ENCODE measurements at regions not wholly inside any gene's neighbourhood (a gene's known extent, or its start where the extent isn't known, plus 50 kb on each side); places are given as distances from the start of the nearest gene placed in this dataset.

GRCh38 chr9:126123927-126124326 is 202.7 kb upstream of the MVB12B start:
- Histone ChIP-seq H3K27me3 (replicated peaks; ENCODE audit: insufficient read depth, low read depth, low read length, poor library complexity) (peaks cover 74% of the 10 kb centered on the region), H3K36me3 (ENCODE audit: insufficient read depth, low read length, poor library complexity, severe bottlenecking) (no peaks in the 10 kb centered on the region), H3K9me3 (ENCODE audit: low read depth, low read length, poor library complexity, severe bottlenecking) (no peaks in the 10 kb centered on the region), H3K27ac (ENCODE audit: low read depth, low read length, poor library complexity, severe bottlenecking) (no peak overlapping the region), H3K4me1 (ENCODE audit: insufficient read depth, low read length, poor library complexity, severe bottlenecking) (no peaks in the 10 kb centered on the region), H3K4me3 (ENCODE audit: low read depth, low read length, poor library complexity, severe bottlenecking) (no peak overlapping the region)
- DNase-seq (ENCODE audit: low spot score): no peak
- ChIA-PET POLR2A (ENCODE audit: low non-redundant PET) (no interaction called here), CTCF (no interaction called here)
- BruUV-seq (replicated peaks): no TSS peak
- intact Hi-C loops (cut with micrococcal nuclease; ENCODE audit: unreplicated experiment): no loop called here
- TF ChIP-seq EZH2 (IDR thresholded peaks at IDR 0.05; ENCODE audit: borderline replicate concordance, low read depth, low read length, poor library complexity, severe bottlenecking) (no peak), CTCF (conservative IDR thresholded peaks at IDR 0.05; ENCODE audit: low read depth, low read length) (no peak)

- H3K4me3 ChIP-seq (ENCODE audit: low read depth, low read length, poor library complexity, severe bottlenecking): no peak overlapping the region
- CTCF ChIA-PET: no interaction called here
- H3K4me1 ChIP-seq (ENCODE audit: insufficient read depth, low read length, poor library complexity, severe bottlenecking): no peaks in the 10 kb centered on the region
- BruUV-seq (replicated peaks): no TSS peak
- H3K27ac ChIP-seq (ENCODE audit: low read depth, low read length, poor library complexity, severe bottlenecking): no peak overlapping the region
- POLR2A ChIA-PET (ENCODE audit: low non-redundant PET): no interaction called here
- intact Hi-C loops (cut with micrococcal nuclease; ENCODE audit: unreplicated experiment): no loop called here
- TF ChIP-seq CTCF (conservative IDR thresholded peaks at IDR 0.05; ENCODE audit: low read depth, low read length) (no peak), EZH2 (IDR thresholded peaks at IDR 0.05; ENCODE audit: borderline replicate concordance, low read depth, low read length, poor library complexity, severe bottlenecking) (no peak)
- H3K9me3 ChIP-seq (ENCODE audit: low read depth, low read length, poor library complexity, severe bottlenecking): no peaks in the 10 kb centered on the region
- H3K27me3 ChIP-seq (replicated peaks; ENCODE audit: insufficient read depth, low read depth, low read length, poor library complexity): peaks cover 68% of the 10 kb centered on the region
- H3K36me3 ChIP-seq (ENCODE audit: insufficient read depth, low read length, poor library complexity, severe bottlenecking): no peaks in the 10 kb centered on the region
- DNase-seq (ENCODE audit: low spot score): no peak
These were observed 201.5 kb upstream of the MVB12B start for GRCh38 chr9:126125177-126125576.

GRCh38 chr9:126125577-126125976 is 201.1 kb upstream of the MVB12B start:
- intact Hi-C loops (cut with micrococcal nuclease; ENCODE audit: unreplicated experiment): no loop called here
- BruUV-seq (replicated peaks): no TSS peak
- no peaks in the 10 kb centered on the region for H3K4me1 ChIP-seq (ENCODE audit: insufficient read depth, low read length, poor library complexity, severe bottlenecking)
- TF ChIP-seq EZH2 (IDR thresholded peaks at IDR 0.05; ENCODE audit: borderline replicate concordance, low read depth, low read length, poor library complexity, severe bottlenecking) (no peak), CTCF (conservative IDR thresholded peaks at IDR 0.05; ENCODE audit: low read depth, low read length) (no peak)
- peaks cover 68% of the 10 kb centered on the region for H3K27me3 ChIP-seq (replicated peaks; ENCODE audit: insufficient read depth, low read depth, low read length, poor library complexity)
- POLR2A ChIA-PET (ENCODE audit: low non-redundant PET): no interaction called here
- no peak for DNase-seq (ENCODE audit: low spot score)
- CTCF ChIA-PET: no interaction called here
- no peaks in the 10 kb centered on the region for H3K36me3 ChIP-seq (ENCODE audit: insufficient read depth, low read length, poor library complexity, severe bottlenecking)
- no peak overlapping the region for H3K4me3 ChIP-seq (ENCODE audit: low read depth, low read length, poor library complexity, severe bottlenecking)
- H3K27ac ChIP-seq (ENCODE audit: low read depth, low read length, poor library complexity, severe bottlenecking): no peak overlapping the region
- no peaks in the 10 kb centered on the region for H3K9me3 ChIP-seq (ENCODE audit: low read depth, low read length, poor library complexity, severe bottlenecking)
